ENCODE measurements at regions not wholly inside any gene's neighbourhood (a gene's known extent, or its start where the extent isn't known, plus 50 kb on each side); places are given as distances from the start of the nearest gene placed in this dataset.

DNA sequence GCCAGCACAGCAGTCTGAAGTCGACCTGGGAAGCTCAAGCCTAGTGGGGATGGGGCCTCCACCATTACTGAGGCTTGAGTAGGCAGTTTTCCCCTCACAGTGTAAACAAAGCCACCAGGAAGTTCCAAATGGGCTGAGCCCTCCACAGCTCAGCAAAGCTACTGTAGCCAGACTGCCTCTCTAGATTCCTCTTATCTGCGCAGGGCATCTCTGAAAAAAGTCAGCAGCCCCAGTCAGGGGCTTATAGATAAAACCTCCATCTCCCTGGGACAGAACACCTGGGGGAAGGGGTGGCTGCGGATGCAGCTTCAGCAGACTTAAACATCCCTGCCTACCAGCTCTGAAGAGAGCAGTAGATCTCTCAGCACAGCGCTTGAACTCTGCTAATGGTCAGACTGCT, 218.4 kb upstream of the VRK2 start:
- 82 to 89% (median 84%) methylated on average over 4 of the region's 4 CpGs for WGBS, 4 donors
- DNase-seq: no peak
- intact Hi-C loops (cut with DNase I): no loop called here
- Histone ChIP-seq H3K9me3 (replicated peaks in 1 of 3) (no peaks in the 10 kb centered on the region), H3K4me1 (replicated peaks in 1 of 2) (no peaks in the 10 kb centered on the region), H3K27me3 (no peaks in the 10 kb centered on the region), H3K36me3 (replicated peaks in 1 of 2) (no peaks in the 10 kb centered on the region), H3K4me3 (no peak overlapping the region), H3K27ac (no peak overlapping the region)
- TF ChIP-seq, protein P1, sequence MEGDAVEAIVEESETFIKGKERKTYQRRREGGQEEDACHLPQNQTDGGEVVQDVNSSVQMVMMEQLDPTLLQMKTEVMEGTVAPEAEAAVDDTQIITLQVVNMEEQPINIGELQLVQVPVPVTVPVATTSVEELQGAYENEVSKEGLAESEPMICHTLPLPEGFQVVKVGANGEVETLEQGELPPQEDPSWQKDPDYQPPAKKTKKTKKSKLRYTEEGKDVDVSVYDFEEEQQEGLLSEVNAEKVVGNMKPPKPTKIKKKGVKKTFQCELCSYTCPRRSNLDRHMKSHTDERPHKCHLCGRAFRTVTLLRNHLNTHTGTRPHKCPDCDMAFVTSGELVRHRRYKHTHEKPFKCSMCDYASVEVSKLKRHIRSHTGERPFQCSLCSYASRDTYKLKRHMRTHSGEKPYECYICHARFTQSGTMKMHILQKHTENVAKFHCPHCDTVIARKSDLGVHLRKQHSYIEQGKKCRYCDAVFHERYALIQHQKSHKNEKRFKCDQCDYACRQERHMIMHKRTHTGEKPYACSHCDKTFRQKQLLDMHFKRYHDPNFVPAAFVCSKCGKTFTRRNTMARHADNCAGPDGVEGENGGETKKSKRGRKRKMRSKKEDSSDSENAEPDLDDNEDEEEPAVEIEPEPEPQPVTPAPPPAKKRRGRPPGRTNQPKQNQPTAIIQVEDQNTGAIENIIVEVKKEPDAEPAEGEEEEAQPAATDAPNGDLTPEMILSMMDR (IDR thresholded peaks at IDR 0.05): no peak
- TF ChIP-seq POLR2A (IDR thresholded peaks at IDR 0.05): no peak

DNA sequence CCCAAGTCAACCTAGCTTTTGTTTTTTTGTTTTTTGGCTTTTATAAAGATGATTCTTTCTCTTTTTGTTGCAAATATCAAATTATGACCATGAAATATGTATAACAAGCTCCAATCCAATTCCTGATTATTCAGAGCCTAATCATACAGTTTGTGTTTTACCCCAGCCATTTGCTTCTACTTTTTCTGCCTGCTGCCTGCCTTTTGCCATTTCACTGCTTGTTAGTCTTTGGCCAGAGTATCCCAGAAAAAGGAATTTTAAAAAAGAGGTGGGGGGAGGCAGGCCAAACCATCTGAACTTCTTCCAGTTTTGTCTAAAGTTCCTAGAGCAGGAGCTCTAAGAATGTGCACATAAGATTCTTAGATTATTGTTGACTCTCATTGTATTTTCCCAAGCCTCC, 211.9 kb upstream of the VRK2 start:
- Histone ChIP-seq H3K27me3 (no peaks in the 10 kb centered on the region), H3K4me1 (replicated peaks in 1 of 2) (no peaks in the 10 kb centered on the region), H3K36me3 (replicated peaks in 1 of 2) (no peaks in the 10 kb centered on the region), H3K27ac (no peak overlapping the region), H3K9me3 (replicated peaks in 1 of 3) (no peaks in the 10 kb centered on the region), H3K4me3 (no peak overlapping the region)
- intact Hi-C loops (cut with DNase I): no loop called here
- TF ChIP-seq, protein P1 (IDR thresholded peaks at IDR 0.05): no peak
- TF ChIP-seq POLR2A (IDR thresholded peaks at IDR 0.05): no peak
- no peak for DNase-seq

DNA sequence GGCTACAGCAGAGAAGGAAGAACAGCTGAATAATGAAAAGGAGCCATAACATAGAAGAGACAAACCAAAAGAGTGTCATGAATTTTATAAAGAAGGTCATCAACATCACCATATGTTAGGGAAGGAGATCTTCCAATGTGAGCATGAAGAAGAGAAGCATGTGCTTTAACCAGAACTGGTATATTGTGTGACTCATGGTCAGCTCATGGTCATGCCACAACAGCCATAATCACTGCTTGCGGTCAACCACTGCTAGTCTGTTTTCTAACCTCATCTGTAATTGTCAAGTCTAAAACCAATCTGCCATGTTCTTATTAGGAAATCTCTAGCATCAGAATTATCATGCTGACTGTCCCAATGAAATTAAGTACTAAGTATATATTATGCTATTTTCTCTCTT, 204.1 kb upstream of the VRK2 start:
- Histone ChIP-seq H3K27ac (no peak overlapping the region), H3K36me3 (replicated peaks in 1 of 2) (no peaks in the 10 kb centered on the region), H3K4me1 (replicated peaks in 1 of 2) (no peaks in the 10 kb centered on the region), H3K9me3 (replicated peaks in 1 of 3) (no peaks in the 10 kb centered on the region), H3K27me3 (no peaks in the 10 kb centered on the region), H3K4me3 (no peak overlapping the region)
- 77 to 89% (median 88%) methylated on average over 1 of the region's 1 CpG for WGBS, 4 donors
- DNase-seq: no peak
- intact Hi-C loops (cut with DNase I): no loop called here
- TF ChIP-seq, protein P1 (IDR thresholded peaks at IDR 0.05): no peak
- no peak for TF ChIP-seq POLR2A (IDR thresholded peaks at IDR 0.05)

DNA sequence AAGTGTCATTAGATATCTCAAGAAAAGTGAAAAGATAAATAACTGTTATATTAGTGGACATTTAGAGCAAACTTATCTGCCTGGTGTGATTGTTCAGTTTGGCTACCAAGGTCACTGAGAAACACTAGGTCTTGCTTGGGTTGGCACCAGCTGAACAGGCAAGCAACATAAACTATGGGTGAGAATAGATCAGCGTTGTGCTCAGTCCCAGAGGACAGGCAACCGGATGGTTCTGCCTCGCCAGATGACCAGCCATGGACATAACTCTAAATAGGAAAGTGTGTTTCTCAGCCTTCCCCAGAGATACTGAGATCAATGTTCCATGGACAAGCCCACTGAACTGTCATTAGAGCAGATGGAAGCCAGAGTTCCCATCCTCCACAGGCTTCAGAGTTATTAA, 203.4 kb upstream of the VRK2 start:
- Histone ChIP-seq H3K27me3 (no peaks in the 10 kb centered on the region), H3K4me1 (replicated peaks in 1 of 2) (no peaks in the 10 kb centered on the region), H3K4me3 (no peak overlapping the region), H3K27ac (no peak overlapping the region), H3K9me3 (replicated peaks in 1 of 3) (no peaks in the 10 kb centered on the region), H3K36me3 (replicated peaks in 1 of 2) (no peaks in the 10 kb centered on the region)
- intact Hi-C loops (cut with DNase I): no loop called here
- WGBS, 4 donors: 69 to 88% (median 72%) methylated on average over 3 of the region's 3 CpGs
- TF ChIP-seq POLR2A (IDR thresholded peaks at IDR 0.05): no peak
- TF ChIP-seq, protein P1 (IDR thresholded peaks at IDR 0.05): no peak
- DNase-seq: no peak
